ENCODE measurements at regions not wholly inside any gene's neighbourhood (a gene's known extent, or its start where the extent isn't known, plus 50 kb on each side); places are given as distances from the start of the nearest gene placed in this dataset.
"Not testable (repeated sequence)": the region's sequence is repeated elsewhere in the genome, so short reads cannot be mapped to it uniquely, and the experiment has no call there.

GRCh38 chr1:120534361-120535047 is 119.7 kb downstream of the NBPF8 start:
- not testable (repeated sequence) for TF ChIP-seq CTCF (IDR thresholded peaks at IDR 0.05; ENCODE audit: insufficient read depth, low read length, poor library complexity, severe bottlenecking); EZH2phosphoT487 (conservative IDR thresholded peaks at IDR 0.05; ENCODE audit: low read length)

Measured in SU-DHL-6 (cell line).